ENCODE measurements at regions not wholly inside any gene's neighbourhood (a gene's known extent, or its start where the extent isn't known, plus 50 kb on each side); places are given as distances from the start of the nearest gene placed in this dataset.

DNA sequence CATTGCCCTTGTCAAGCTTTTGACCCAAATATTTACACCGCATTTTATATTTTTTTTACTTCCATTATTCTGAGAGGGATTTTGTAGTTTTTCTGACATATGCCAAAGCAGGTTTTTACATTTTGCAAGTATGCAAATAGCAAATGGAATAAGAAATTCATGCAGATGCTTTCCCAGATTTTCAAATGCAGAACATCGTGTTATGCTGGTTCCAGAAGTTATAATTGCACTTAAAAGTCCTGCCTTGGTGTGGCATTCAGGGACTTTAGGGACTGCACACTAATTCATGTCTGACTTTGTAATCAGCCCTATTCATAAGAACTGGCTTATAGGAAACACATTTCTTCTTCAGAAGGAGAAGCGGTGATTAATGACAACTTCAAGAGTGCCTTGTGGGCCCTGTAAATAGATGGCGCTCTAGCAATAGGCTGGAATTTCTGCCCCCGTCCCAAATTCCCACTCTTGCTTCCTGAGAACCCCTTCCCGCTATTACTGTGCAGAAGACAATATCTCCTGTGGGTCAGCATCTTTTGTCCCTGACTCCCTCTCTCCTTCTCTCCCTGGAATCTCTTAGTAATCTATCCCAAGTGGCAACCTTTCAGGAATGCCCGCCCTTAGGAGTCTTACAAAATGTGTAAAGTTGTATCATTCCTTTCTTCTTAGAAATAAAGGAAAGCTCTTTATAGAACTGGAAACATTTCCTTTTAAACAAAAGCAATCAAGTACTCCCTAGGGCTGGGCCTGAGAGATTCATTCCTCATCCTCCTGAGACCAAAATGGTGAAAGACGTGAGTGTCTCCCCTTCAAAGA, 264.0 kb downstream of the INHBA start:
- TF ChIP-seq, protein P1, sequence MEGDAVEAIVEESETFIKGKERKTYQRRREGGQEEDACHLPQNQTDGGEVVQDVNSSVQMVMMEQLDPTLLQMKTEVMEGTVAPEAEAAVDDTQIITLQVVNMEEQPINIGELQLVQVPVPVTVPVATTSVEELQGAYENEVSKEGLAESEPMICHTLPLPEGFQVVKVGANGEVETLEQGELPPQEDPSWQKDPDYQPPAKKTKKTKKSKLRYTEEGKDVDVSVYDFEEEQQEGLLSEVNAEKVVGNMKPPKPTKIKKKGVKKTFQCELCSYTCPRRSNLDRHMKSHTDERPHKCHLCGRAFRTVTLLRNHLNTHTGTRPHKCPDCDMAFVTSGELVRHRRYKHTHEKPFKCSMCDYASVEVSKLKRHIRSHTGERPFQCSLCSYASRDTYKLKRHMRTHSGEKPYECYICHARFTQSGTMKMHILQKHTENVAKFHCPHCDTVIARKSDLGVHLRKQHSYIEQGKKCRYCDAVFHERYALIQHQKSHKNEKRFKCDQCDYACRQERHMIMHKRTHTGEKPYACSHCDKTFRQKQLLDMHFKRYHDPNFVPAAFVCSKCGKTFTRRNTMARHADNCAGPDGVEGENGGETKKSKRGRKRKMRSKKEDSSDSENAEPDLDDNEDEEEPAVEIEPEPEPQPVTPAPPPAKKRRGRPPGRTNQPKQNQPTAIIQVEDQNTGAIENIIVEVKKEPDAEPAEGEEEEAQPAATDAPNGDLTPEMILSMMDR (IDR thresholded peaks at IDR 0.05), result no peak
- TF ChIP-seq POLR2A (IDR thresholded peaks at IDR 0.05), result no peak

All from suprapubic skin (tissue), 3 donors.